Stimulated activated memory B cell treated with anti-CD40 and anti-IgM and Interleukin-4, amounts not matched to agents 10 μg/mL and 1 μg/mL and 100 μg/mL, for 72 hours (primary cell): ENCODE measurements at regions not wholly inside any gene's neighbourhood (a gene's known extent, or its start where the extent isn't known, plus 50 kb on each side); places are given as distances from the start of the nearest gene placed in this dataset.

Experiments
- ATAC-seq: fragments of 150-1000 bp; cut with Tn5 transposase; 2 replicates; pipeline ENCODE4 v1.10.0; 2021
- H3K27ac Mint-ChIP-seq: one replicate; pipeline ENCODE4 v1.8.0; 2022; ENCODE audit warnings: mild to moderate bottlenecking, mixed read lengths
- H3K27me3 Mint-ChIP-seq: one replicate; pipeline ENCODE4 v1.8.0; 2022; ENCODE audit warnings: mixed read lengths
- H3K36me3 Mint-ChIP-seq: one replicate; pipeline ENCODE4 v1.8.0; 2022; ENCODE audit warnings: mixed read lengths
- H3K4me1 Mint-ChIP-seq: one replicate; pipeline ENCODE4 v1.8.0; 2022; ENCODE audit warnings: mixed read lengths
- H3K4me3 Mint-ChIP-seq: one replicate; pipeline ENCODE4 v1.8.0; 2022; ENCODE audit warnings: mild to moderate bottlenecking, moderate library complexity, mixed read lengths
- H3K9me3 Mint-ChIP-seq: one replicate; pipeline ENCODE4 v1.8.0; 2022; ENCODE audit warnings: mixed read lengths

DNA sequence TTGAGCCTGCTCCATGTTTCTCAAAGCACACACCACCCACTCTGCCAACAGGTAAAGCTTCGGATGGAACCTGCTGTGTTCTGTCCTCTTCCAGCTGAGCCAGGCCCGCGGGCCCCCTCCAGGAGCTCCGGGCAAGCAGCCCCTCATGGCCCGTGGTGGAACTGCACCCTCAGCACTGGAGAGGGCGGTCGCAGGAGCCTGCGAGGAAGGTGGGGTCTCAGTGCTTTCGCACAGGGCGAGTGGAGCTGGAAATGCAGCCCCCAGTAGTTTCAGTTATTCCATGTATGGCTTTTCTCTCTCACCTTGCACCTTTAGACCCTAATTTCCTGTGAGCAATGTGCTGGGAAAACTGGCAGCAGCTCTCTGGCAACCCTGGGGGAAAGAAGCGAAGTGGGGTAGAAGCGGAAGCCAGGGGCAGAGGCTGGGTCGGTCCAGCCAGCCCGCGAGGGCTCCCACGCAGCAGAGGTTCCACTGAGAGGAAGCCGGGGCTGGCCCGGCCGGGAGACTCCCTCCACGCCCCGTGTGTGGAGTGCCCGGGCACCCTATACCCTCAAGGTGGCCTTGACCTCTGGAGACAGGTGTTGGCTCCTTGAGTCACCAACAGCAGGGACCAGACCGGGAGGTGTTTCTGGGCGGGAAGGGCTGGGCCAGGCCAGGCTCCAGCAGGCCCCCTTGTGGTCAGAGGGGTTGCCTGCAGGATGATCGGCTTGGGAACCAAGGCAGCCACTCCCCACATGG is 119.9 kb upstream of the TMEM45B start:
- Mint-ChIP-seq H3K4me3 (peak overlapping the region; percentile 53), H3K9me3 (no peaks in the 10 kb centered on the region), H3K27ac (no peak overlapping the region), H3K4me1 (no peaks in the 10 kb centered on the region), H3K27me3 (peaks cover 42% of the 10 kb centered on the region), H3K36me3 (no peaks in the 10 kb centered on the region)
- peak; percentile 77 for ATAC-seq

DNA sequence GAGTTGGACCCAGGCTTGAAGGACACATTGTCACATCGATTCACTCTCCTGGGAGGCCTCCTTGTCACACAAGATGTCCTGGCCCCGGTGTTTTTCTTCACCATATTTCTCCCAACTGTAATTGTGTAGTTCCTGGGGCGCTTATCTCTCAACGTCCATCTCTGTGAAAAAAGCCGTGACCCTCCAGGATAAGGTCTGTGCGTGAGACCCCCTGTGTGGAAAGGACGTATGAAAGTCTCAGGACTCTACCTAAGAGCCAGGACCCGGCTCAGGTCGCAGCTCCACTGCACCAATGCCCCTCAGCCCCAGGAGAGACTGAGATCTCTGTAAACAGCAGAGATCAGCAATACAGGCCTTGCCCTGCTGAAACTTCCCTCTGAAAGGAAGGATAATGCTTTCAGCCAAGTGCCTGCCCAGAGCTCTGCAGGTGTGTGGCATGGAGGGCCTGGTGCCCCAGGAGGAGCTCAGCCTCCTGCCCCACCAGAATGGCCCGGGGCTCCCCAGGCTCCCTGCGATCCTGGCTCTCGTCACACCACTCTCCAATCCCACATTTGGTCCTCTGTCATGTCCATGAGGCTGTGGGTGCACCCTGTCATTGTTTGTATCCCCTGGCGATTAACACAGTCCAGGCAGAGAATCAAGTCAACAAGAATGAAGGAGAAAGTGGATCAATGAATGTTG is 119.2 kb upstream of the TMEM45B start:
- Mint-ChIP-seq H3K4me3 (no peak overlapping the region), H3K9me3 (no peaks in the 10 kb centered on the region), H3K27me3 (peaks cover 46% of the 10 kb centered on the region), H3K36me3 (no peaks in the 10 kb centered on the region), H3K4me1 (no peaks in the 10 kb centered on the region), H3K27ac (no peak overlapping the region)
- ATAC-seq: no peak

- H3K27me3 Mint-ChIP-seq: peaks cover 30% of the 10 kb centered on the region
- H3K27ac Mint-ChIP-seq: no peak overlapping the region
- no peaks in the 10 kb centered on the region for H3K9me3 Mint-ChIP-seq
- ATAC-seq: no peak
- H3K4me1 Mint-ChIP-seq: no peaks in the 10 kb centered on the region
- no peak overlapping the region for H3K4me3 Mint-ChIP-seq
- no peaks in the 10 kb centered on the region for H3K36me3 Mint-ChIP-seq
Observed at GRCh38 chr11:129698212-129698611, 117.4 kb upstream of the TMEM45B start.

- Mint-ChIP-seq H3K27ac (no peak overlapping the region), H3K4me1 (no peaks in the 10 kb centered on the region), H3K4me3 (no peak overlapping the region), H3K27me3 (peaks cover 36% of the 10 kb centered on the region), H3K36me3 (no peaks in the 10 kb centered on the region), H3K9me3 (no peaks in the 10 kb centered on the region)
- ATAC-seq: no peak
Observed at GRCh38 chr11:129699711-129700304, 115.8 kb upstream of the TMEM45B start.

DNA sequence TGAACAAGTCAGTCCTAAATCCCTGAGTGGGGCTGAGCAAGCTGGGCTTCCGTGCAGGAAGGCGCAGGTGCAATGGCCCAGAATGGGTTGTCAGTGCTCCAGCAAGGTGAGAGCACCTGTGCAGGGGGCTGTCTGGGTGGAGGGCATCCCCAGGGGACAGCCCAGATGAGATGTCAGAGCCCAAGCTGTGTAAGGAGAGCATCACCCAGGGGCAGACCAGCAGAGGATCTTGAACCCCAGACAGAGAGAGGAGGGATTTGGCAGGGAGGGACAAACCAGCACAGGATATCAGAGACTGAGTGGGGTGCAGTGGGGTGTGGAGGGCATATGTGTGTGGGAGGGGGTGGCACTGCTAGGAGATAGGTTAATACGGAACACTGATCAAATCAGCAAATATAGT is 114.9 kb upstream of the TMEM45B start:
- Mint-ChIP-seq H3K27ac (no peak overlapping the region), H3K4me1 (no peaks in the 10 kb centered on the region), H3K9me3 (no peaks in the 10 kb centered on the region), H3K27me3 (peaks cover 39% of the 10 kb centered on the region), H3K4me3 (no peak overlapping the region), H3K36me3 (no peaks in the 10 kb centered on the region)
- peak; percentile 2 for ATAC-seq

- Mint-ChIP-seq H3K4me3 (no peak overlapping the region), H3K27ac (no peak overlapping the region), H3K36me3 (no peaks in the 10 kb centered on the region), H3K27me3 (peaks cover 38% of the 10 kb centered on the region), H3K4me1 (no peaks in the 10 kb centered on the region), H3K9me3 (peaks cover 5% of the 10 kb centered on the region)
- ATAC-seq: no peak
Observed at GRCh38 chr11:129701706-129702105, 113.9 kb upstream of the TMEM45B start.

DNA sequence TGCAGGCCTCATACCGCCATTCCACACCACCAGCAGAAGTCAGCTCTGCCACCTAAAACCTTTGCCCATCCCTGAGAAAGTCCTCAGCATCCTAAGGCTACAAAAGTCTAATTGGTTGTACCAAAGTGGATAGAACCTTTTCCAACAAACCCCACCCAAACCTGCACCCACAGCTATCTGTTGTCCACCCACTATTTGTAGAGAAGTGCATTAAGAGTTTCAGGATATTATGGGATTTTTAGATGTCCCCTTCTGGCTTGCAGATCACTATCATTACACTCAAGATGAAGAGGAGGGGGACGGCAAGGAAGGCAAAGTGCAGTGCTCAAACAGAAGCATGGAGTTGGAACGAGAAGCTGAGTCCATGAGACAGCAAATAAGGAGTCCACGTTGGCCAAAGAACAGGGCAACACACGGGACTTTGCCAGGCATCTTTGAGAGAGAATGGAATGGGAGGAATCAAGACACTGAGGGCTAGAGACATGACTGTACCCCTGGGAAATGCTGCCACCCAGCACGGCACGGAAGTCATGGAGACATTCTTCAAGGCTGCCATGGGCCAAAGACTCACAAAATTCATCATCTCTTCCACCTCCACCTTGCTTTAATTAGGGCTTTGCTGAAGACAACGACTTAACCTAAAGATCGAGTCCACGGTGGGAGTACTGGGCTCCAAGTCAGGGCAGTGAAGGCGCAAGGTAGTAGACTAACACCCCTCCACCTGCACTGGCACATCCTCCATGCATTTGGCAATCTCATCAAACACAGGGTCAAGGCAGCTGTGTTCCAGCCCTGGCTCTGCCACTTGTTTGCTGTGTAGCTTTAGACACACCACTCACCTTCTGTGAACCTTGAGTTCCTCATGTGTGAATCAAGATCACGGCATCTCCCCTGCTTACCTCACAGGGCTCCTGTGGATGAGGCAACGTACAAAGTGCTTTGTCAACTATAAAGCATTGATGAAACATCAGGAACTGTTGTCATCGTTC is 112.9 kb upstream of the TMEM45B start:
- Mint-ChIP-seq H3K4me3 (no peak overlapping the region), H3K4me1 (no peaks in the 10 kb centered on the region), H3K36me3 (no peaks in the 10 kb centered on the region), H3K27me3 (peaks cover 28% of the 10 kb centered on the region), H3K27ac (no peak overlapping the region), H3K9me3 (peaks cover 6% of the 10 kb centered on the region)
- no peak for ATAC-seq

- Mint-ChIP-seq H3K9me3 (peaks cover 6% of the 10 kb centered on the region), H3K4me1 (no peaks in the 10 kb centered on the region), H3K4me3 (no peak overlapping the region), H3K27ac (no peak overlapping the region), H3K27me3 (peaks cover 26% of the 10 kb centered on the region), H3K36me3 (no peaks in the 10 kb centered on the region)
- no peak for ATAC-seq
Observed at GRCh38 chr11:129703846-129704245, 111.8 kb upstream of the TMEM45B start.

GRCh38 chr11:129704831-129705230 is 110.8 kb upstream of the TMEM45B start:
- ATAC-seq: no peak
- Mint-ChIP-seq H3K27me3 (peaks cover 26% of the 10 kb centered on the region), H3K4me3 (no peak overlapping the region), H3K4me1 (no peaks in the 10 kb centered on the region), H3K36me3 (no peaks in the 10 kb centered on the region), H3K27ac (no peak overlapping the region), H3K9me3 (peaks cover 6% of the 10 kb centered on the region)

GRCh38 chr11:129705341-129705740 is 110.3 kb upstream of the TMEM45B start:
- no peak overlapping the region for H3K27ac Mint-ChIP-seq
- H3K4me3 Mint-ChIP-seq: no peak overlapping the region
- no peak for ATAC-seq
- H3K36me3 Mint-ChIP-seq: no peaks in the 10 kb centered on the region
- H3K9me3 Mint-ChIP-seq: peaks cover 6% of the 10 kb centered on the region
- peaks cover 25% of the 10 kb centered on the region for H3K27me3 Mint-ChIP-seq
- H3K4me1 Mint-ChIP-seq: no peaks in the 10 kb centered on the region

- H3K27ac Mint-ChIP-seq: no peak overlapping the region
- ATAC-seq: no peak
- H3K4me3 Mint-ChIP-seq: no peak overlapping the region
- peaks cover 19% of the 10 kb centered on the region for H3K27me3 Mint-ChIP-seq
- peaks cover 6% of the 10 kb centered on the region for H3K9me3 Mint-ChIP-seq
- no peaks in the 10 kb centered on the region for H3K4me1 Mint-ChIP-seq
- H3K36me3 Mint-ChIP-seq: no peaks in the 10 kb centered on the region
Observed at GRCh38 chr11:129705933-129706332, 109.7 kb upstream of the TMEM45B start.

- H3K9me3 Mint-ChIP-seq: peaks cover 10% of the 10 kb centered on the region
- no peak overlapping the region for H3K27ac Mint-ChIP-seq
- no peaks in the 10 kb centered on the region for H3K4me1 Mint-ChIP-seq
- ATAC-seq: no peak
- peaks cover 2% of the 10 kb centered on the region for H3K27me3 Mint-ChIP-seq
- H3K36me3 Mint-ChIP-seq: no peaks in the 10 kb centered on the region
- H3K4me3 Mint-ChIP-seq: no peak overlapping the region
Observed at GRCh38 chr11:129709801-129710398, 105.7 kb upstream of the TMEM45B start.

DNA sequence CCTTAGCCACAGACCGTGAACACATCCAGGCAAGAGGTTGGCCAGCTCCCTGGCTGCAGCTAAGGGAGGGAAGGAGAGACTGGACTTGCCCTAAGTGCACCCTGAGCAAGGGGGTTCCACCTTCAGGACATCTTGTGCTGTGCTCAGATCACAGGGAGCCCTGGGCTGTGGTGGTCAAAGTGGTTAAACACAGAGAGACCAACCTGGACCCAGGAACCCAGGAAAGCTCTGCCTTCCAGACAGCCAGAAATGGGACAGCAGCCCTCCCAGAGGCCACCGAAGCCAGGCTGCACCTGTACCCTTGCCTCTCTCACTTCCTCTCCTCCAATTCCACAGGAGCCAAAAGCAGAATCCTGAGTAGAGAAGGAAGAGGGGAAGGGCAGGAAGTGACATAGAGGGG is 105.2 kb upstream of the TMEM45B start:
- ATAC-seq: no peak
- Mint-ChIP-seq H3K27me3 (no peaks in the 10 kb centered on the region), H3K36me3 (no peaks in the 10 kb centered on the region)

GRCh38 chr11:129711760-129712159 is 103.9 kb upstream of the TMEM45B start:
- H3K4me3 Mint-ChIP-seq: no peak overlapping the region
- H3K27ac Mint-ChIP-seq: no peak overlapping the region
- ATAC-seq: no peak
- H3K9me3 Mint-ChIP-seq: peaks cover 5% of the 10 kb centered on the region
- no peaks in the 10 kb centered on the region for H3K4me1 Mint-ChIP-seq
- no peaks in the 10 kb centered on the region for H3K36me3 Mint-ChIP-seq
- H3K27me3 Mint-ChIP-seq: no peaks in the 10 kb centered on the region

More for the DNA sequence above, 105.2 kb upstream of the TMEM45B start:
- peaks cover 10% of the 10 kb centered on the region for H3K9me3 Mint-ChIP-seq
- no peaks in the 10 kb centered on the region for H3K4me1 Mint-ChIP-seq
- H3K4me3 Mint-ChIP-seq: no peak overlapping the region
- no peak overlapping the region for H3K27ac Mint-ChIP-seq
